HuH-7 (cell line): ENCODE measurements at regions not wholly inside any gene's neighbourhood (a gene's known extent, or its start where the extent isn't known, plus 50 kb on each side); places are given as distances from the start of the nearest gene placed in this dataset.
A peak's percentile ranks its signal among the peaks of the same experiment; 100 is the strongest.
"Not testable (repeated sequence)": the region's sequence is repeated elsewhere in the genome, so short reads cannot be mapped to it uniquely, and the experiment has no call there.

Experiments used
- DNase-seq: peaks from one replicate; pipeline ENCODE4 v3.0.0; 2011; ENCODE audit warnings: low spot score

DNA sequence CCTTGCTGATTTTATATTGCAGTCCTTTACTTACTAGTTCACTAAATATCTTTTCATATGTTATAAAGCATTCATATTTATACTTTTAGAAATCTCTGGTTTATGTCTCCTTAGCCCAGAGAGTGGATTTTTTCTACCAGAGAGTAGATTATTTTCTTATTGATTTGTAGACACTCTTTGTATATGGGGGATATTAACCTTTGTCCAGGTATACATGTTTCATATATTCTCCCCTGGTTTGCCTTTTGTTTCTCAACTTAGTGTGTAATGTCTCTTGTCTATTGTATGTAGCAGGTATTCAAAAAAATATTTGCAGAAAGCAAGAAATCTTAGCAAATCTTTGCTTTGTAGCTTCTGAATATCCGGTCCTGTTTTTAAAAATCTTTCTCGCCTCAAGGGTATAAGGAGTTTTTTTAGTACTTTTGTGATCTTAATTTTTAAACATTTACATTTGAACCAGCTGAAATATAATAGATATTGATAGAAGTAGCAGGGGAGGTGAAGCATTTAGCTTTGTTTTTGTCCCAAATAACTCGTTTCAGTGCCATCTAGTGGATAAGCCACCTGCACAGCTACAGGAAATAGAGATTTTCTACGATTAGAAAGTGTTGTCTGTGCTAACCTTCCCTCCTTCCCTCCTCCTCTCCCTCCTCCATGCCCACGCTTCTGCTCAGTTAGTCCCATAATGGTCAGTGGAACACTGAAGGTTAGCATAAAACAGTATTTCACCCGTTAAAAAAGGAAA lies 97.0 kb downstream of the PHETA1 start:
- no peak for DNase-seq

- DNase-seq = no peak
Measured at GRCh38 chr12:111270774-111271173, 98.1 kb downstream of the PHETA1 start.

- no peak for DNase-seq
Measured at GRCh38 chr12:111270239-111270638, 98.7 kb downstream of the PHETA1 start.

GRCh38 chr12:111269718-111270117 lies 99.2 kb downstream of the PHETA1 start:
- no peak for DNase-seq

GRCh38 chr12:111268738-111269572 lies 99.9 kb downstream of the PHETA1 start:
- DNase-seq = peak; percentile 34

- no peak for DNase-seq
Measured at GRCh38 chr12:111267144-111267543, 101.8 kb downstream of the PHETA1 start.

GRCh38 chr12:111261911-111262676 lies 106.8 kb downstream of the PHETA1 start:
- no peak for DNase-seq

DNA sequence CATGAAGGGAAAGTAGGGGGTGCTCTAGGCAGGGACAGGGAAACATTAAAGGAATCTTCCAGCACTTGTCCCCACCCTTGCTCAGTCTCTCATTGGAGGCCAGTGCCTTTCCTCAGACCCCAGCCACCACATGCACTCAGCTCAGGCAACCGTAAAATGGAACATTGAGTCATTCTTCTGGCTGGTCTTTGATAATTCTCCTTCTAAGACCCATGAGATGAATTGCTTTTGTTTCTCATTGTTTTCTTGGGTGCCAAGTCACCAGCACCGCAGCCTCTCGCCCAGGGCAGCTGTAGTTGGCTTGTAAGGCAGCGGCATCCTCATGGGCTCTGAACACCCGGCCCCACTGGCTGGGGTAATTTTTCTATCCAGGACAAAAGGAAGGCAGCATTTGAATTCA lies 108.2 kb downstream of the PHETA1 start:
- no peak for DNase-seq

DNA sequence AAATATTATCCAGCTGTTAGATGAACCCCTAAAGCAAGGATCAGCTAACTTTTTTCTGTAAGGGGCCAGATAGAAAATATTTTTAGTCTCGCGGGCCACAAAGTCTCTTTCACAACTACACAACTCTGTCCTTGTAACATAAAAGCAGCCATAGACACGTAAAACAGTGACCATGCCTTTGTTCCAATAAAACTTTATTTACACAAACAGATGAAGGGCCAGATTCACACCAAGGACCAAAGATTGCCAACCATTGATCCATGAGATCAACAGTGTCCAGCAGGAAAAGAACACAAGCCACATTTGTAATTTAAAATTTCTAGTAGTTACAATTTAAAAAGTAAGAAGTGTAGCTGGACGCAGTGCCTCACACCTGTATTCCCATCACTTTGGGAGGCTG lies 109.7 kb downstream of the PHETA1 start:
- DNase-seq = no peak

- DNase-seq = not testable (repeated sequence)
Measured at GRCh38 chr12:111258081-111258480, 110.8 kb downstream of the PHETA1 start.

DNA sequence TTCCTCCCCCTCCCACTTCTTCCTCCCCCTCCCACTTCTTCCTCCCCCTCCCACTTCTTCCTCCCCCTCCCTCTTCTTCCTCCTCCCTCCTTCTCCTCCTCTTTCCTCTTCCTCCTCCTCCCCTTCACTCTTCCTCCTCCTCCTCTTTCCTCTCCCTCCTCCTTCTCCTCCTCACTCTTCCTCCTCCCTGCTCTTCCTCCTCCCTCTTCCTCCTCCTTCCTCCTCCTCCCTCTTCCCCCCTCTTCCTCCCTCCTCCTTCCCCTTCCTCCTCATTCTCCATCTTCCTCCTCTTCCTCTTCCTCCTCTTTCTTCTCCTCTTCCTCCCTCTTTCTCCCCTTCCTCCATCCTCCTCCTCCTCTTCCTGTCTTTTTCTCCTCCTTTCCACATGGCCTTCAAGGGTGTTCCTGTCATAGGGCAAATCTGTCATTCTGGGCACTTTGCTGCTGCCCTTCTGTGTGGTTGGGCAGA lies 111.4 kb downstream of the PHETA1 start:
- no peak for DNase-seq

DNA sequence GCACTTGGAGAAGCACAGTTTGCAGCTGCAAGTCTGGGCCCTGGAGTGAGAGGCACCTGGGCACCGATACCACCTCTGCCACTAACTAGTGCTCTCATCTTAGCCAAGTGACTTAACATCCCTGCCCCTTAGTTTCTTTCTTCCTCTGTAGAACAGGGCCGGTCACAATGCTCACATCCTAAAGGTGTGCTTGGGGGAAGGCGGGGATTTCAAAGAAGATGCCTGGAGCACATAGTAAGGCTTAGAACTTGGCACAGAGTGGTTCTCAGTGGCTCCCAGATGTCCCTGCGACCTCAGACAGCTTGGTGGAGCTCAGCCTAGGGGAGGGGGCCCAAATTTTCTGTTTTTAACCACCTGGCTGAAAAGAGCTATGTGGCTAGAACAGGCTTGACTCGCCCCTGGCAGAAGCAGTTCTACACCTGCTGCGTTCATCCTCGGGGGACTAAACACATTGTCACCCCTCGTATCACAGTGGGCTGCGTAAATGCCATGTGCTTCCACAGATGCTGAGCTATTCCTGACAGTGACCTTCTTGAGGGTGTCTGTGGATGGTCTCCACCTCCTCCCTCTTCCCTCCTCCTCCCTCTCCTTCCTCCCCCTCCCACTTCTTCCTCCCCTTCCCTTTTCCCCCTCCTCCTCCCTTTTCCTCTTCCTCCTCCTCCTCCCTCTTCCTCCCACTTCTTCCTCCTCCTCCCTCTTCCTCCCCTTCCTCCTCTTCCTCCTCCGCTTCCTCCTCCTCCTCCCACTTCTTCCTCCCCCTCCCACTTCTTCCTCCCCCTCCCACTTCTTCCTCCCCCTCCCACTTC lies 112.1 kb downstream of the PHETA1 start:
- no peak for DNase-seq

DNA sequence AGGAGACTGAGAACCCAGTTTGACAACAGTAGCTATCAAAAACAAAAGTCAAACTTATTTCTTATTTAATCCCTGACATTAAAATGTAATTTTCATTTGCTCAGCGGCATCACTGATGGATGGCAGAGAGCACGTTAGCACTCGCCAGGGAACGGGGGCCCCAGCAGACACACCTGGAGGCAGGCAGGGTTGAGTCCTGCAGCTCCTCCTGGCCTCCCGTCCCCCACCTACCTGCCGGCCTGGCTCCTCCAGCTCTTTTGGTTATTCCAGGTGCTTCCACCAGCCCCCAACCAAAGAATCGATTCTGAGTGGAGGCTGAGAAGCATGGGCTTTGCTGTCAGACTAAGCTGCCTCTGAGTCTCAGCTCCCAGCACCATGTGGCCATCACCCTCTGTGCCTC lies 113.6 kb downstream of the PHETA1 start:
- no peak for DNase-seq

- DNase-seq = no peak
Measured at GRCh38 chr12:111254106-111254505, 114.8 kb downstream of the PHETA1 start.

- no peak for DNase-seq
Measured at GRCh38 chr12:111253213-111253612, 115.7 kb downstream of the PHETA1 start.

- no peak for DNase-seq
Measured at GRCh38 chr12:111251787-111252186, 117.1 kb downstream of the PHETA1 start.

DNA sequence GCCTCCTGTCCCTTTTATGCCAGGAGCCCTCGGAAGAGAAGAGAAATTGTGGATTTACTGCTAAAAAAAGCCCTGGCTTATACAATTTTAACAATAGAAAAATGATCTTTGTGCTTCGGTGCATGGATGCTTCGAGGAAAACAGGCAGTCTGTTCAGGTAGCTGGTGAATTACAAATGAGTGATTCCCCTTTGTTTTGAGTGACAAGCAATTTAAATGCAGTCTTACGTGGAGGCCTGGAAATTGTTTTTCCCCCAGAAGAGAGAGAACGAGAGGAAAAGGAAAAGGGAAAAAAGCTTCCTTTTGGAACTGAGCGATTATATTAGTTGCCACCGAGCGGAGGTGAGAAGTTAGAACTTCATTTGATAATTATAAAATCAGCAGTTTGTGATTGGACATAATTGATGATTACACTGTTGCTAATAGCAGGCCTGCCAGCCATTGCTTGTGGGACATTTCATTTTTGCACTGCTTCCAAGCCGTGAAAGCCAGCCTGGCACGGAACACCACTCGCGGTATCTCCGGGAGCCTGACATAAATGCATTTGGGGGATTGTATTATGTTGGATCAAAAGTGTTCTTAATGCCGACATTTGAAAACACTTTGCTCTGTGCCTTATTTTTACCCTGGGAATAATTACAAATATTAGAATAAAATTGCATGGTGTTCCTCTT lies 117.7 kb downstream of the PHETA1 start:
- DNase-seq = no peak

DNA sequence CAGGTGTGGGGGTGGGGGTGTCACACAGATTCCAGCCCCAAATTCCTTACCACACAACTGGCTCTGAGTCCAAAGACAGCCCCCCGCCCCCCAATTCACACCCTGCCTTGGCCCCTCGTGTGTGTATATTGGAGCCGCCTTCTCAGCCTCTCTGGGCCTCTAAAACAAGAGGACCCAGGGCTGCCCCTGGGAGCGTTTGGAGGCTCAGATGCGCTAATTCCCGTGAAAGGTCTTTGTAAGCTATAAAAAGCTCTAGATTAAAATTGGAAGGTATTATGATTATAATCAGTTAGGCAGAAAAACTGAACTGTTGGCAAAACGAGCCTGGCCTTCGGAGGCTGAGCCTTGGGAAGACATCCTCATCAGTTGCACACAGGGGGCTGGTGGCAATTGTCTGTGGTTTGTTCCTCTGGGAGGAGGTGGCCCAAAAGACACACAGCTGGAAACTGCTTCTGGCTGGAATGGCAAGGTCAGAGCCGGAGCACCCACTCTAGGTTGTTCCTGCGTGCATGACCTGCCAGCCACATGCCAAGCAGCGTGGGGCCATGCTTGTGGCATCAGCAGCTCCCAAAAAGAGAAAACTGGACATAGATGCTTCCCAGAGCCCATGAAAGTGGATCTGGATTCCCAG lies 118.5 kb downstream of the PHETA1 start:
- DNase-seq = no peak

DNA sequence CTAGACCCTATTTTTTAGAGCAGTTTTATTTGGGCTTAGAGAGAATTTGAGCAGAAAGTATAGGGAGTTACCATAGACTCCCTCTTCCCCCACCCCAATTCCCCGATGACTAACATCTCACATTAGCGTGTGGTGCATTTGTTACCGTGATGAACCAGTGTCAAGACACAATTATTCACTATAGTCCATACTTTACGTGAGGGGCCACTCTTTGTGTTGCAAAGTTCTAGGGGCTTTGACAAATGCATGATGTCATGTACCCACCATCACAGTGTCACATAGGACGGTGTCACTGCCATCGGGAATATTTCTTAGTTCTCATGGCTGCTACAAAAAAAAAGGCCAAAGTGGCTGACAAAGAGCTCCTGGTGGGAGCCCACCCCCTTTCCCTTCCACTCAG lies 119.1 kb downstream of the PHETA1 start:
- DNase-seq = no peak

- no peak for DNase-seq
Measured at GRCh38 chr12:111249018-111249370, 119.9 kb downstream of the PHETA1 start.
